GM13976 (cell line): ENCODE measurements at regions not wholly inside any gene's neighbourhood (a gene's known extent, or its start where the extent isn't known, plus 50 kb on each side); places are given as distances from the start of the nearest gene placed in this dataset.

Source experiments
- DNase-seq: peaks from one replicate; pipeline ENCODE4 v3.0.0; 2012; ENCODE audit warnings: low spot score
- in situ Hi-C: fragments of 300-500 bp; cut with MboI; formaldehyde crosslinking; loops from one replicate; pipeline ENCODE4 v1.12.0; 2022; ENCODE audit warnings: low sequenced_read_pairs, mixed read lengths, inconsistent platforms; ENCODE audit not compliant: unreplicated experiment
- TF ChIP-seq, protein P1 (sequence below): IDR thresholded peaks from 2 replicates; pipeline ENCODE4 v1.5.1; 2012; ENCODE audit warnings: borderline replicate concordance, mild to moderate bottlenecking; ENCODE audit not compliant: insufficient read depth; ENCODE audit errors: extremely low read depth, missing control alignments, control extremely low read depth

DNA sequence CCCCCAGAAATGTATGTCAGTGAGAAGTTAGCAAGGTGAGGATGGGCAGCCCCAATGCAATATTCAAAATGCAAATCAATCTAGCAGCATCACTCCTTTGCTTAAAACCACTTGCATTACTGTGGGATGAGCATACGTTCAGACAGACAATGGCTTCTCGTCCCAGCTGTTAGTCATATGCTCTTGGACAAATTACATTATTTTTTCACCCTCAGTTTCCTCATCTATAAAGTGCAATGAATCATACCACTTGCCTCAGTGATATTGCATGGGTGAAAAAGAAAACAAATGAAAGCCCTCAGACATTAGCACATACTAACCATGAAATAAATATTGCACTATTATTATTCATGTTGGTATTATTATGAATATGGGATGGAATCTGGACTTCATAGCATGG, 132.3 kb downstream of the C12orf75 start:
- DNase-seq: no peak
- TF ChIP-seq, protein P1, sequence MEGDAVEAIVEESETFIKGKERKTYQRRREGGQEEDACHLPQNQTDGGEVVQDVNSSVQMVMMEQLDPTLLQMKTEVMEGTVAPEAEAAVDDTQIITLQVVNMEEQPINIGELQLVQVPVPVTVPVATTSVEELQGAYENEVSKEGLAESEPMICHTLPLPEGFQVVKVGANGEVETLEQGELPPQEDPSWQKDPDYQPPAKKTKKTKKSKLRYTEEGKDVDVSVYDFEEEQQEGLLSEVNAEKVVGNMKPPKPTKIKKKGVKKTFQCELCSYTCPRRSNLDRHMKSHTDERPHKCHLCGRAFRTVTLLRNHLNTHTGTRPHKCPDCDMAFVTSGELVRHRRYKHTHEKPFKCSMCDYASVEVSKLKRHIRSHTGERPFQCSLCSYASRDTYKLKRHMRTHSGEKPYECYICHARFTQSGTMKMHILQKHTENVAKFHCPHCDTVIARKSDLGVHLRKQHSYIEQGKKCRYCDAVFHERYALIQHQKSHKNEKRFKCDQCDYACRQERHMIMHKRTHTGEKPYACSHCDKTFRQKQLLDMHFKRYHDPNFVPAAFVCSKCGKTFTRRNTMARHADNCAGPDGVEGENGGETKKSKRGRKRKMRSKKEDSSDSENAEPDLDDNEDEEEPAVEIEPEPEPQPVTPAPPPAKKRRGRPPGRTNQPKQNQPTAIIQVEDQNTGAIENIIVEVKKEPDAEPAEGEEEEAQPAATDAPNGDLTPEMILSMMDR: no peak
- in situ Hi-C loops: no loop called here

DNA sequence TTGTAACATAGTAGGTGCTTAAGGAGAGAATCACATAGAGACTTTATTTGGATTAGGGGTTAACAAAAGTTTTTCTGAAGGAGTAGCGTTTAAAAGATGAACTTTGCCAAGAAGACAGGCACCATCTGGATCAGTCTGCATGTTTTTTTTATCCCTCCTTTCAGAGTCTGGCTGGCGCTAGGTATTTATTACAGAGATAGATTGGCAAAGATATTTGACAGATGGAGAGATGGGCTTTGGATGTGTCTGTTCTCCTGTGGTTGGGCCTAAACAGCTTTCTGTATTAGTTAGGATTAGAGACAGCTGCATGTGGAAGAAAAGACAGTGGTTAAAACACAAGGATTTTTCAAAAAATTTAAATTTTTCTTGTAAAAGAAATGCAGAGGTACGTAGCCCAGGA, 133.9 kb downstream of the C12orf75 start:
- TF ChIP-seq, protein P1: no peak
- DNase-seq: no peak
- in situ Hi-C loops: no loop called here

DNA sequence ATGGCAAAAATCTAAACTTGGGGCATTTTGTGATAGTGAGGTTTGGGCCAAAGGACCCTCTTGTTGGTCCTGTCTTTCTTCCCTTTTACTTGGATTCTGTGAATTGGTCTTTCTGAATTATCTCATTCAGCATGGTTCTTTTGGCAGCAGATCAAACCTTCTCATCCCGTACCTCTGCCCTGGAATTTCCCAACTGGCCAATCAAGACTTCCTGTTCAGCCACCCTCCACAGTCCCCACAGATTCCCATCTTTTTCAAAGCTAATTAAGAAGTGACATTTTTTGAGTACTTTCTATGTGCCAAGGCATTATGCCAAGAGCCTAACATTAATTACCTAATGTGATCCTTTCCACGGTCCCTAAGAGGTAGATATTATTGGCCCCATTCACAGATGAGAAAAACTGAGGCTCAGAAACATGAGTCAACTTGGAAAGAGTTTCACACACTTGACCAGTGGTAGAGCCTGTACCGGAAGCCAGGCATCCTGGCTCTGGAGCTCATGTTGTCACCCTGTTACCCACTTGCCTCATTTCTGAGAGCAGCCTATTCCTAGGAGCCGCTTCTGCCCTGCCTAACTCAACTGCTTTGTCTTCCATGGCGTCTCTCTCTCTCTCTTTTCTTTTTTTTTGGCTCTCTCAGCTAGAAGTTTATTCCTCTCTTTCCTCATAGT, 135.9 kb downstream of the C12orf75 start:
- TF ChIP-seq, protein P1: no peak
- in situ Hi-C loops: no loop called here
- DNase-seq: no peak

DNA sequence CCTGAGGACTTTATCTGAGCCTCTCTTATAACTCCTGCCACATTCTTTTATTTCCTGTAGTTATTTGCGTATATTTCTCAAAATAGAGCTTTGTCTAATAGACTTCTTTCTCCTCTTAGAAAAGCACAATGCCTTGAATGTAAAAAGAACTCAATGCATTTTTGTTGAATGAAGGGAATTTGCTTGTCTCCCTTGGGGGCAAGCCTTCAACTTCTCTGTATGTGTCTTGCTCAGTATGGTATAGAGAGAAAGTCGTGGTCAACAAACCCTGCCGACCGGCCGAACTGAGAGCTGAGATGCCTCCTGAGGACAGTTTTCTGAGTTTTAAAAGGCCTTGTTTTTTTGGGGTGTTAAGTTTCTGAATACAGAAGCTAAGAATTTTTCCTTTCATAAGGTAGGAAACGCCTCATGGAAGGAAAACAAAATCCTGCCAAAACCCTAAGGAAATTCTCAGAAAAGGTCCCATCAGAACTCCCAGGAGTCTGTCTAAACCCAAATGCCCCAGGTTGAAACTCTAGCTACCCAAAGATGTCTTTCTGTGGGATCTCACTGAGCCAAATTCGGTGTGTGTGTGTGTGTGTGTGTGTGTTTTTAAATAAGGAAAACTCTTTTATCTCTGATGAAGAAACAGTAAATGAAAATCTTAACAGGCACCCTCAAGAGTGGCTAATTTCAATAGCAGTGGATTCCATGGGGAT, 136.6 kb downstream of the C12orf75 start:
- TF ChIP-seq, protein P1: no peak
- in situ Hi-C loops: no loop called here

DNA sequence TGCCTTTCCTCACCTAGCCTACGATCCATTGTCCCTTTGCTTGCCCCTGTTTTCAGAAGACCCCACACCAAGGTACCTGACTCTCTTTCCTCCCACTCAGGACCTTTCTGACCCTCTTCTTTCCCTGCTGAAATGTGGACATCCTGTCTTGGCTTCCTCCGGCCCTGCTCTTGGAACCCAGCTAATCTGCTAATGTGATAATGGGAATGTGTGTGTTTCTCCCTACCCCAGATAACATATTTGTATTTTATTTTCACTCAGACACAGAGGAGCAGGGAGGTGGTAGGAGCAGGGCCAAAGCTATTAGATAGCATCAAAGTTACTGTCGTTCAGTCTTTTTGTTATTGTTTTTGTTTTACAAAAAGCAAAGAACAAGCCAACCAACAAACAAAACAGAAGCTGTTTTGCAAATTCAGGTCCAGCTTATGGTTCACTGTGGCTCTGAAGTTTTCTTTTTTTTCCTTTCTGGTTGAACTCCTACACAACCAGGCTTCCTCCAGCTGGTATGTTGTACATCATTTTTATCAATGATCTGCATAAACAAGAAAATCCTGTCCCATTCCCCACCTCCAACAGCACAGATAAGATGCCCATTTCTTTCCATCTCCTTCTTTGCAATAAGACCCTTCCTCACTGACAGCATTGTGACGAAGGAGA, 137.3 kb downstream of the C12orf75 start:
- in situ Hi-C loops: no loop called here
- no peak for DNase-seq
- TF ChIP-seq, protein P1: no peak

More for the DNA sequence above, 136.6 kb downstream of the C12orf75 start:
- DNase-seq: no peak

DNA sequence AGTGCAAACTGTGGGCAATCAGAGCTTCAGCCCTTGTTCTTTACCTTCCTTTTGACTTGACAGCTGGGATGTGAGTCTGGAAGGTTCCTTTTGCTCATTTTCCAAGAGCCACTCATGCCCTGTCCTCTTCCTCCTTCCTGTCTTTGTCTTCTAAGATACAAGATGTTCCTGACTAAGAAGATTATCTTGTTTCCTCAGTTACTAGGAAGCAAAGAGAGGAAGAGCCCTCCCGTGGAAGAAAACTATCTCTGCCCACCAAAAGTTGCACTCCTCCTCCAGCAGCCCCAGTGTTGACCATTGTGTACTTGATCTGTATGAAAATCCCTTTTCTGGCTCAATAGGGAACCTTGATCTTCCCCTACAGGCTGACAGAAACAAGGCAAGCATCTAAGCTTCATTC, 138.0 kb downstream of the C12orf75 start:
- TF ChIP-seq, protein P1: no peak
- no peak for DNase-seq
- in situ Hi-C loops: no loop called here
